Cardiac fibroblast (primary cell): ENCODE measurements at regions not wholly inside any gene's neighbourhood (a gene's known extent, or its start where the extent isn't known, plus 50 kb on each side); places are given as distances from the start of the nearest gene placed in this dataset.
"Not testable (repeated sequence)": the region's sequence is repeated elsewhere in the genome, so short reads cannot be mapped to it uniquely, and the experiment has no call there.

Source experiments
- DNase-seq, 2 donors: peaks; one replicate each; pipeline versions ENCODE4 v3.0.0 to v3.0.0-alpha.2; 2010; ENCODE audit warnings: low read depth in 2 of 2
- H3K4me3 ChIP-seq, 2 donors: replicated peaks in 1 of 2; 1 replicate in 1 of 2; 2 replicates in 1 of 2; pipeline ENCODE4 v1.5.1; 2011; ENCODE audit warnings: low read depth in 2 of 2, low read length in 2 of 2, mild to moderate bottlenecking in 2 of 2, moderate library complexity in 1 of 2
- CTCF ChIP-seq: IDR thresholded peaks from one replicate; pipeline ENCODE4 v1.5.1; 2011; ENCODE audit warnings: low read depth, mild to moderate bottlenecking, low read length, inconsistent platforms

- no peak overlapping the region for H3K4me3 ChIP-seq
- TF ChIP-seq CTCF, result no peak
- DNase-seq, result no peak
Observed at GRCh38 chr7:67493366-67493765, 496.7 kb downstream of the TYW1 start.

- TF ChIP-seq CTCF, result no peak
- no peak for DNase-seq
Observed at GRCh38 chr7:67496589-67496988, 500.0 kb downstream of the TYW1 start.

GRCh38 chr7:67497914-67498313 is 501.3 kb downstream of the TYW1 start:
- not testable (repeated sequence) for DNase-seq, H3K4me3 ChIP-seq

More at GRCh38 chr7:67496589-67496988, 500.0 kb downstream of the TYW1 start:
- H3K4me3 ChIP-seq, result no peak overlapping the region

- DNase-seq, result no peak
- no peak overlapping the region for H3K4me3 ChIP-seq
- no peak for TF ChIP-seq CTCF
Observed at GRCh38 chr7:67502929-67503328, 506.3 kb downstream of the TYW1 start.

GRCh38 chr7:67505449-67505848 is 508.8 kb downstream of the TYW1 start:
- DNase-seq, result no peak
- no peak overlapping the region for H3K4me3 ChIP-seq
- TF ChIP-seq CTCF, result no peak

- H3K4me3 ChIP-seq, result no peak overlapping the region
- DNase-seq, result no peak
- no peak for TF ChIP-seq CTCF
Observed at GRCh38 chr7:67512481-67512880, 515.8 kb downstream of the TYW1 start.

- DNase-seq, result no peak
Observed at GRCh38 chr7:67518580-67518979, 521.9 kb downstream of the TYW1 start.

More at GRCh38 chr7:67518580-67518979, 521.9 kb downstream of the TYW1 start:
- TF ChIP-seq CTCF, result no peak
- no peak overlapping the region for H3K4me3 ChIP-seq
